MM.1S (cell line): ENCODE measurements at regions not wholly inside any gene's neighbourhood (a gene's known extent, or its start where the extent isn't known, plus 50 kb on each side); places are given as distances from the start of the nearest gene placed in this dataset.

Experiments
- CTCF ChIP-seq: fragments of 300-600 bp; sonication (generic); IDR thresholded peaks from 2 replicates; pipeline ENCODE4 v1.5.1; 2016; ENCODE audit warnings: antibody characterized with exemption, low read length, mixed read lengths
- EZH2 ChIP-seq: fragments of 300-600 bp; sonication (generic); optimal IDR thresholded peaks from 2 replicates; pipeline ENCODE3; 2017; ENCODE audit warnings: low read depth, mild to moderate bottlenecking, antibody characterized with exemption, low read length, mixed read lengths
- EZH2phosphoT487 ChIP-seq: fragments of 300-600 bp; sonication (generic); IDR thresholded peaks from 2 replicates; pipeline ENCODE4 v1.6.1; 2018; ENCODE audit warnings: antibody characterized with exemption, low read length

- TF ChIP-seq CTCF (no peak), EZH2 (no peak), EZH2phosphoT487 (no peak)
These were observed 118.9 kb upstream of the NRP1 start for GRCh38 chr10:33453081-33454025.
